CD4-positive, alpha-beta T cell (primary cell): ENCODE measurements at regions not wholly inside any gene's neighbourhood (a gene's known extent, or its start where the extent isn't known, plus 50 kb on each side); places are given as distances from the start of the nearest gene placed in this dataset.

Experiments
- ATAC-seq: fragments of 200-7000 bp; cut with Tn5 transposase; one replicate; pipeline ENCODE4 v1.10.0; 2022; ENCODE audit warnings: mild to moderate bottlenecking; ENCODE audit not compliant: poor library complexity
- CTCF ChIA-PET: fragments of 350-600 bp; sonication (Branson Sonifier 250); formaldehyde crosslinking; loops from one replicate; lab custom pipeline; 2021; ENCODE audit warnings: antibody characterized with exemption, inconsistent platforms; lab: Charles Lee
- POLR2A ChIA-PET: fragments of 350-600 bp; sonication (Branson Sonifier 250); formaldehyde crosslinking; loops from one replicate; lab custom pipeline; 2021; ENCODE audit warnings: antibody characterized with exemption, inconsistent platforms; lab: Charles Lee
- DNase-seq, 14 experiments: peaks; one replicate each; pipeline ENCODE4 v3.0.0-alpha.2; 2013 to 2020; ENCODE audit warnings: mixed read lengths in 2 of 14
- H3K27ac ChIP-seq, 2 donors: one replicate each; pipeline versions ENCODE4 v1.5.1 to v1.7.0; 2013; ENCODE audit warnings: low read length in 2 of 2, low read depth in 1 of 2, mild to moderate bottlenecking in 1 of 2
- H3K27me3 ChIP-seq, 2 experiments: 1 replicate in 1 of 2; 2 replicates in 1 of 2; pipeline versions ENCODE4 v1.6.1 to v1.7.0; 2013; ENCODE audit warnings: low read length in 2 of 2, control low read depth in 1 of 2, mild to moderate bottlenecking in 1 of 2, moderate library complexity in 1 of 2; ENCODE audit not compliant: insufficient read depth in 2 of 2, control insufficient read depth in 1 of 2
- H3K36me3 ChIP-seq: one replicate; pipeline ENCODE4 v1.6.1; 2013; ENCODE audit warnings: low read length, control low read depth; ENCODE audit not compliant: insufficient read depth
- H3K4me1 ChIP-seq: one replicate; pipeline ENCODE4 v1.6.1; 2013; ENCODE audit warnings: low read length, control low read depth; ENCODE audit not compliant: insufficient read depth
- H3K4me3 ChIP-seq: one replicate; pipeline ENCODE4 v1.5.1; 2013; ENCODE audit warnings: mild to moderate bottlenecking, low read length, moderate library complexity
- H3K9me3 ChIP-seq, 2 experiments: 1 replicate in 1 of 2; 2 replicates in 1 of 2; pipeline versions ENCODE4 v1.6.1 to v1.7.0; 2013; ENCODE audit warnings: low read length in 2 of 2, mild to moderate bottlenecking in 2 of 2, control low read depth in 1 of 2, moderate library complexity in 1 of 2; ENCODE audit not compliant: control insufficient read depth in 1 of 2, insufficient read depth in 1 of 2
- H3K27ac Mint-ChIP-seq: one replicate; pipeline ENCODE4 v1.8.0; 2020; ENCODE audit warnings: mixed read lengths
- H3K27me3 Mint-ChIP-seq: one replicate; pipeline ENCODE4 v1.8.0; 2021; ENCODE audit warnings: mixed read lengths
- H3K36me3 Mint-ChIP-seq: one replicate; pipeline ENCODE4 v1.8.0; 2021; ENCODE audit warnings: low read depth, mixed read lengths
- H3K4me1 Mint-ChIP-seq: one replicate; pipeline ENCODE4 v1.8.0; 2021; ENCODE audit warnings: low read depth, mixed read lengths
- H3K4me3 Mint-ChIP-seq: one replicate; pipeline ENCODE4 v1.8.0; 2020; ENCODE audit warnings: mild to moderate bottlenecking, mixed read lengths
- H3K9me3 Mint-ChIP-seq: one replicate; pipeline ENCODE4 v1.8.0; 2020; ENCODE audit warnings: mixed read lengths
- intact Hi-C, 2 experiments: fragments of 100-400 bp; cut with DNase I in 1 of 2; cut with micrococcal nuclease in 1 of 2; formaldehyde crosslinking; loops; one replicate each; pipeline versions ENCODE4 v1.15.1 to v1.9.0; 2023 to 2025; cut with DNase I, micrococcal nuclease
- TF ChIP-seq, protein P1 (sequence below): fragments of 200-600 bp; IDR thresholded peaks from one replicate; pipeline ENCODE4 v1.8.0; 2022; ENCODE audit warnings: antibody characterized with exemption, mild to moderate bottlenecking

DNA sequence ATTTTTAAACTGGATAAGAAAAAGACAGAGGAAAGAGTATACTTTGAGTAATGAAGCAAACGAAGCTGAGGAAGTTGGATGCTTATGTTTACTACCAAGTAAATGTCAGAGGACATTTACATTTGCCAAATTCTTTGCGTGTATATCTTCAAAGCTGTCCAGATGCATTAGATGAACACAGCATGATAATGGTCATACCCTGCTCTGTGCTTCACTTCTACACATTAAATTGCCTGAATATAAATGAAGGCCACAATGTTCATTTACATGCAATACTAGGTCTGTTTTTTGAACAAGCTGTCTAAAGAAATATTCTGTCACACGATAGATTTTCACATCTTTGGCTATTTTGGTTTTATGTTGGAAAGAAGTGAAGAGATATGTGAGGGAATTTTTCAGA is 405.8 kb upstream of the ADAMTS9 start:
- DNase-seq (no peak), ATAC-seq (no peak)
- Histone ChIP-seq H3K4me1 (no peaks in the 10 kb centered on the region), H3K27me3 (no peaks in the 10 kb centered on the region), H3K27ac (no peak overlapping the region), H3K4me3 (no peak overlapping the region), H3K36me3 (no peaks in the 10 kb centered on the region), H3K9me3 (no peaks in the 10 kb centered on the region)
- ChIA-PET CTCF (no interaction called here), POLR2A (no interaction called here)
- H3K27ac Mint-ChIP-seq = no peak overlapping the region
- no peaks in the 10 kb centered on the region for H3K36me3 Mint-ChIP-seq
- peaks cover 7% of the 10 kb centered on the region for H3K9me3 Mint-ChIP-seq
- TF ChIP-seq, protein P1, sequence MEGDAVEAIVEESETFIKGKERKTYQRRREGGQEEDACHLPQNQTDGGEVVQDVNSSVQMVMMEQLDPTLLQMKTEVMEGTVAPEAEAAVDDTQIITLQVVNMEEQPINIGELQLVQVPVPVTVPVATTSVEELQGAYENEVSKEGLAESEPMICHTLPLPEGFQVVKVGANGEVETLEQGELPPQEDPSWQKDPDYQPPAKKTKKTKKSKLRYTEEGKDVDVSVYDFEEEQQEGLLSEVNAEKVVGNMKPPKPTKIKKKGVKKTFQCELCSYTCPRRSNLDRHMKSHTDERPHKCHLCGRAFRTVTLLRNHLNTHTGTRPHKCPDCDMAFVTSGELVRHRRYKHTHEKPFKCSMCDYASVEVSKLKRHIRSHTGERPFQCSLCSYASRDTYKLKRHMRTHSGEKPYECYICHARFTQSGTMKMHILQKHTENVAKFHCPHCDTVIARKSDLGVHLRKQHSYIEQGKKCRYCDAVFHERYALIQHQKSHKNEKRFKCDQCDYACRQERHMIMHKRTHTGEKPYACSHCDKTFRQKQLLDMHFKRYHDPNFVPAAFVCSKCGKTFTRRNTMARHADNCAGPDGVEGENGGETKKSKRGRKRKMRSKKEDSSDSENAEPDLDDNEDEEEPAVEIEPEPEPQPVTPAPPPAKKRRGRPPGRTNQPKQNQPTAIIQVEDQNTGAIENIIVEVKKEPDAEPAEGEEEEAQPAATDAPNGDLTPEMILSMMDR = no peak
- no peaks in the 10 kb centered on the region for H3K4me1 Mint-ChIP-seq
- intact Hi-C loops = no loop called here
- H3K27me3 Mint-ChIP-seq = no peaks in the 10 kb centered on the region
- H3K4me3 Mint-ChIP-seq = no peak overlapping the region

DNA sequence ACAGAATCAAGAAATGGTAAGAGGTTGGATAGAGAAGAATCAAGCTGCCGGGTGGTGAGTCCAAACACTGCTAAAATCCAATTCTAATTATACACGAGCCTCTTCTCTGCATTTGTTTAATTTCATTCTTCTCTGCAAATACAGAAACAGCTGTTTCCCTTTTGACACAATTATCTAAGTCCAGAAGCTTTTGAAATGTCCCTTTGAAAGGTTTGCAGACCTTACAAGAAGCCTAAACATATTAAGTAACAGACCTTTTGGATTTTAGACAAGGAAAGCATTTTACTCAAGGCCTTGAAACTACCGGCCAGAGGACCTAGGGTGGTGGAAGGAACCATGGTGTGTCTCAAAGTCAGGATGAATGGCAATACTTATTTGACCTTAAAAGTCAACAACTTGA is 403.8 kb upstream of the ADAMTS9 start:
- TF ChIP-seq, protein P1 = no peak
- Histone ChIP-seq H3K9me3 (no peaks in the 10 kb centered on the region), H3K27ac (no peak overlapping the region), H3K27me3 (no peaks in the 10 kb centered on the region), H3K36me3 (no peaks in the 10 kb centered on the region), H3K4me3 (no peak overlapping the region), H3K4me1 (no peaks in the 10 kb centered on the region)
- H3K4me3 Mint-ChIP-seq = no peak overlapping the region
- H3K36me3 Mint-ChIP-seq = no peaks in the 10 kb centered on the region
- no peak for ATAC-seq
- ChIA-PET CTCF (no interaction called here), POLR2A (no interaction called here)
- no peak overlapping the region for H3K27ac Mint-ChIP-seq
- no peak for DNase-seq
- H3K27me3 Mint-ChIP-seq = no peaks in the 10 kb centered on the region
- H3K4me1 Mint-ChIP-seq = no peaks in the 10 kb centered on the region
- intact Hi-C loops = no loop called here
- H3K9me3 Mint-ChIP-seq = peaks cover 5% of the 10 kb centered on the region

DNA sequence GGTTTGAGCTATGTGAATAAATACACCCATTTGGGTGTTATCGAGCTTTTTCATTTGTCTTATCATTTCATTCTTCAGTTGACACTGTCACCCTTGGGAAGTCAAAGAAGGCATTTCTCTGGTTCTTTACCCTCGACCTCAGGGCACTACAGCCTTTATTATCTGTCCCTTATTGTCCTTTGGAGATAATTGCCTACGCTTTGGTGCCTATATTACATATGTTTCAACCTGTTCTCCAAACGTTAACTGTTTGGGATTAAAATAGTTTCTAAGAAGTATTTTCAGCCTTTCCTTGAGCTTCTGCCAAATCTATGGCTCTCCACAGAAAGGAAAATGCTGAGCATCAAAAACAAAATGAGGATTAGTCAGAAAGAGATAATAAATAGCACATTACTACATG is 395.4 kb upstream of the ADAMTS9 start:
- H3K27me3 Mint-ChIP-seq = no peaks in the 10 kb centered on the region
- no peak for ATAC-seq
- no peak overlapping the region for H3K4me3 Mint-ChIP-seq
- no peak overlapping the region for H3K27ac Mint-ChIP-seq
- H3K4me1 ChIP-seq = no peaks in the 10 kb centered on the region
- peaks cover 0 to 3% of the 10 kb centered on the region in 2 experiments for H3K9me3 ChIP-seq
- ChIA-PET CTCF (no interaction called here), POLR2A (no interaction called here)
- no peaks in the 10 kb centered on the region for H3K4me1 Mint-ChIP-seq
- H3K4me3 ChIP-seq = no peak overlapping the region
- DNase-seq = no peak
- TF ChIP-seq, protein P1 = no peak
- peaks cover 2% of the 10 kb centered on the region for H3K9me3 Mint-ChIP-seq
- H3K27ac ChIP-seq = no peak overlapping the region
- no peaks in the 10 kb centered on the region for H3K36me3 Mint-ChIP-seq
- intact Hi-C loops = no loop called here
- H3K36me3 ChIP-seq = no peaks in the 10 kb centered on the region
- H3K27me3 ChIP-seq = no peaks in the 10 kb centered on the region
